H1 (cell line): ENCODE measurements at regions not wholly inside any gene's neighbourhood (a gene's known extent, or its start where the extent isn't known, plus 50 kb on each side); places are given as distances from the start of the nearest gene placed in this dataset.

ENCODE experiments used
- CTCF ChIA-PET: fragments of 300-600 bp; sonication (Branson Sonifier 250); formaldehyde crosslinking; loops from one replicate; lab custom pipeline; 2021; ENCODE audit not compliant: partially characterized antibody; lab: Charles Lee
- POLR2A ChIA-PET: fragments of 300-600 bp; sonication (Branson Sonifier 250); formaldehyde crosslinking; loops from one replicate; lab custom pipeline; 2021; ENCODE audit warnings: inconsistent platforms; ENCODE audit not compliant: partially characterized antibody; lab: Charles Lee
- DNase-seq, 2 experiments: peaks; one replicate each; pipeline versions ENCODE4 v3.0.0 to v3.0.0-alpha.2; 2010 to 2022; ENCODE audit warnings: low spot score in 2 of 2, low read depth in 1 of 2, mixed read lengths in 1 of 2
- FAIRE-seq: peaks from 2 replicates; lab custom pipeline; 2011; peaks lifted over from hg19 to GRCh38; lab: Jason Lieb, UNC
- H2AFZ ChIP-seq: 2 replicates; pipeline ENCODE4 v1.8.1; 2012; ENCODE audit warnings: low read length, inconsistent platforms
- H2AK5ac ChIP-seq: 2 replicates; pipeline ENCODE4 v1.6.1; 2013; ENCODE audit warnings: low read depth, low read length
- H2BK120ac ChIP-seq: replicated peaks from 2 replicates; pipeline ENCODE3; 2013; ENCODE audit warnings: low read depth, low read length, inconsistent platforms
- H2BK12ac ChIP-seq: 2 replicates; pipeline ENCODE4 v1.6.1; 2013; ENCODE audit warnings: low read depth, low read length
- H2BK15ac ChIP-seq: 2 replicates; pipeline ENCODE4 v1.6.1; 2013; ENCODE audit warnings: low read length
- H2BK20ac ChIP-seq: 2 replicates; pipeline ENCODE4 v1.6.1; 2013; ENCODE audit warnings: low read length
- H2BK5ac ChIP-seq: 2 replicates; pipeline ENCODE4 v1.6.1; 2013; ENCODE audit warnings: low read depth, low read length
- H3K14ac ChIP-seq: 2 replicates; pipeline ENCODE4 v1.6.1; 2013; ENCODE audit warnings: inconsistent platforms; ENCODE audit not compliant: insufficient read length
- H3K18ac ChIP-seq: 2 replicates; pipeline ENCODE4 v1.6.1; 2013; ENCODE audit warnings: low read length; ENCODE audit errors: extremely low read depth
- H3K23ac ChIP-seq: 2 replicates; pipeline ENCODE4 v1.6.1; 2013; ENCODE audit warnings: inconsistent platforms; ENCODE audit not compliant: insufficient read length
- H3K23me2 ChIP-seq: 2 replicates; pipeline ENCODE4 v1.6.1; 2013; ENCODE audit warnings: low read depth, low read length
- H3K27ac ChIP-seq: 2 replicates; pipeline ENCODE4 v1.6.1; 2011; ENCODE audit warnings: low read depth, low read length, inconsistent platforms
- H3K27me3 ChIP-seq, 4 experiments: replicated peaks in 1 of 4; 1 replicate in 1 of 4; 2 replicates in 3 of 4; pipeline versions ENCODE4 v1.6.1 to v1.8.1; 2011 to 2013; ENCODE audit warnings: low read length in 3 of 4, mild to moderate bottlenecking in 3 of 4, inconsistent platforms in 2 of 4, mixed read lengths in 2 of 4, moderate library complexity in 1 of 4; ENCODE audit not compliant: control insufficient read depth in 3 of 4, insufficient read depth in 3 of 4; ENCODE audit errors: extremely low read depth in 1 of 4
- H3K36me3 ChIP-seq, 4 experiments: 2 replicates each; pipeline versions ENCODE4 v1.6.1 to v1.8.1; 2011 to 2013; ENCODE audit warnings: mild to moderate bottlenecking in 4 of 4, low read length in 3 of 4, moderate library complexity in 2 of 4, control low read depth in 1 of 4, inconsistent platforms in 1 of 4; ENCODE audit not compliant: insufficient read depth in 4 of 4, control insufficient read depth in 2 of 4
- H3K4ac ChIP-seq: replicated peaks from 2 replicates; pipeline ENCODE3; 2013; ENCODE audit warnings: low read length, low read depth, mixed read lengths, inconsistent platforms; ENCODE audit not compliant: insufficient read length
- H3K4me1 ChIP-seq, 4 experiments: replicated peaks in 1 of 4; 1 replicate in 1 of 4; 2 replicates in 3 of 4; pipeline versions ENCODE4 v1.6.1 to v1.8.1; 2011 to 2013; ENCODE audit warnings: low read length in 3 of 4, inconsistent platforms in 2 of 4, mixed read lengths in 1 of 4; ENCODE audit not compliant: insufficient read depth in 4 of 4, control insufficient read depth in 3 of 4
- H3K4me2 ChIP-seq, 2 experiments: 2 replicates each; pipeline versions ENCODE4 v1.6.1 to v1.8.1; 2011 to 2013; ENCODE audit warnings: low read depth in 2 of 2, low read length in 2 of 2, control low read depth in 1 of 2, inconsistent platforms in 1 of 2, mild to moderate bottlenecking in 1 of 2; ENCODE audit not compliant: insufficient read depth in 1 of 2
- H3K4me3 ChIP-seq, 4 experiments: fragments of 200-600, 300-600 bp in 1 of 4; sonication (generic), shearing (Covaris generic), sonication (Bioruptor Twin) in 1 of 4; 2 replicates each; pipeline versions ENCODE4 v1.5.1 to v1.8.1; 2011 to 2016; ENCODE audit warnings: low read length in 4 of 4, low read depth in 3 of 4, control low read depth in 2 of 4, inconsistent platforms in 2 of 4, mild to moderate bottlenecking in 2 of 4, mixed read lengths in 1 of 4, moderate library complexity in 1 of 4; ENCODE audit not compliant: insufficient read depth in 2 of 4; ENCODE audit errors: extremely low read depth in 1 of 4
- H3K56ac ChIP-seq: replicated peaks from 2 replicates; pipeline ENCODE3; 2013; ENCODE audit warnings: low read depth, mild to moderate bottlenecking, mixed read lengths, low read length, inconsistent platforms; ENCODE audit not compliant: insufficient read length
- H3K79me1 ChIP-seq: 2 replicates; pipeline ENCODE4 v1.6.1; 2013; ENCODE audit warnings: low read depth, low read length, control low read depth
- H3K79me2 ChIP-seq, 2 experiments: 2 replicates each; pipeline versions ENCODE4 v1.6.1 to v1.8.1; 2012 to 2013; ENCODE audit warnings: low read length in 2 of 2, mild to moderate bottlenecking in 2 of 2, inconsistent platforms in 1 of 2; ENCODE audit not compliant: insufficient read depth in 2 of 2, control insufficient read depth in 1 of 2
- H3K9ac ChIP-seq, 4 experiments: replicated peaks in 1 of 4; 1 replicate in 1 of 4; 2 replicates in 3 of 4; pipeline versions ENCODE4 v1.6.1 to v1.8.1; 2011 to 2013; ENCODE audit warnings: low read depth in 3 of 4, low read length in 3 of 4, control low read depth in 2 of 4, mild to moderate bottlenecking in 2 of 4, moderate library complexity in 2 of 4, inconsistent platforms in 1 of 4; ENCODE audit errors: extremely low read depth in 1 of 4
- H3K9me3 ChIP-seq, 2 experiments: 2 replicates each; pipeline versions ENCODE4 v1.6.1 to v1.8.1; 2012 to 2013; ENCODE audit warnings: mild to moderate bottlenecking in 2 of 2, moderate library complexity in 2 of 2, control low read depth in 1 of 2, inconsistent platforms in 1 of 2, low read depth in 1 of 2, low read length in 1 of 2, mixed read lengths in 1 of 2; ENCODE audit not compliant: insufficient read depth in 2 of 2
- H4K20me1 ChIP-seq, 2 experiments: replicated peaks in 1 of 2; 2 replicates each; pipeline versions ENCODE3 to v1.8.1; 2011 to 2013; ENCODE audit warnings: inconsistent platforms in 2 of 2, low read length in 2 of 2, mild to moderate bottlenecking in 1 of 2; ENCODE audit not compliant: insufficient read depth in 2 of 2, control insufficient read depth in 1 of 2
- H4K5ac ChIP-seq: 2 replicates; pipeline ENCODE4 v1.6.1; 2013; ENCODE audit warnings: low read length, low read depth, mixed read lengths, inconsistent platforms; ENCODE audit not compliant: insufficient read length
- H4K8ac ChIP-seq: 2 replicates; pipeline ENCODE4 v1.8.0; 2013; ENCODE audit warnings: mild to moderate bottlenecking, moderate library complexity, low read length, inconsistent platforms; ENCODE audit not compliant: insufficient read depth; ENCODE audit errors: extremely low read depth
- H4K91ac ChIP-seq: replicated peaks from 2 replicates; pipeline ENCODE3; 2013; ENCODE audit warnings: low read length, mixed read lengths, inconsistent platforms; ENCODE audit not compliant: insufficient read length
- ATF3 ChIP-seq: IDR thresholded peaks from 2 replicates; pipeline ENCODE4 v1.6.1; 2011; ENCODE audit warnings: low read depth, mild to moderate bottlenecking, low read length; ENCODE audit not compliant: insufficient read depth
- JUN ChIP-seq: IDR thresholded peaks from 2 replicates; pipeline ENCODE4 v1.6.1; 2011; ENCODE audit warnings: low read depth, mild to moderate bottlenecking, improper control_type of control experiment, low read length
- SAP30 ChIP-seq: fragments of 300-600 bp; sonication (generic); IDR thresholded peaks from 2 replicates; pipeline ENCODE4 v1.7.1; 2012; ENCODE audit warnings: low read length, moderate library complexity, mild to moderate bottlenecking, inconsistent platforms; ENCODE audit not compliant: insufficient read depth, insufficient replicate concordance
- TEAD4 ChIP-seq: IDR thresholded peaks from 2 replicates; pipeline ENCODE4 v1.6.1; 2012; ENCODE audit warnings: low read depth, low read length, inconsistent platforms, mixed read lengths
- WGBS, 2 experiments: shearing (Covaris generic) in 1 of 2; methylation state at CpG; one replicate each; pipeline versions ENCODE4 v1.1.6 to v1.1.7; 2013 to 2015; ENCODE audit warnings: low lambda C conversion rate in 2 of 2, mixed read lengths in 2 of 2, inconsistent platforms in 1 of 2, low coverage in 1 of 2, missing lambda C conversion rate in 1 of 2; ENCODE audit not compliant: insufficient replicate concordance in 2 of 2, insufficient coverage in 1 of 2, insufficient read length in 1 of 2; ENCODE audit errors: extremely low coverage in 1 of 2, missing lambda C conversion rate in 1 of 2; 5-methylcytosine and 5-hydroxymethylcytosine counted together

GRCh38 chr11:93249459-93250220 is 51.8 kb upstream of the SLC36A4 start:
- Histone ChIP-seq H2BK15ac (no peak overlapping the region), H3K9me3 (no peaks in the 10 kb centered on the region), H3K23ac (no peak overlapping the region), H3K4me1 (no peaks in the 10 kb centered on the region), H3K14ac (no peak overlapping the region), H3K23me2 (no peaks in the 10 kb centered on the region), H2BK5ac (no peak overlapping the region), H3K4me3 (no peak overlapping the region), H3K79me2 (no peaks in the 10 kb centered on the region), H2BK120ac (no peak overlapping the region), H4K8ac (no peak overlapping the region), H4K91ac (no peak overlapping the region), H2BK12ac (no peak overlapping the region), H3K79me1 (no peaks in the 10 kb centered on the region), H4K5ac (no peak overlapping the region), H2AK5ac (no peak overlapping the region), H3K18ac (no peak overlapping the region), H3K56ac (no peak overlapping the region), H3K4me2 (no peak overlapping the region), H3K27me3 (peaks cover 0 to 1% (median 0%) of the 10 kb centered on the region in 4 experiments; a peak in 1 of 7 replicates), H4K20me1 (no peaks in the 10 kb centered on the region), H2AFZ (no peak overlapping the region), H3K27ac (no peak overlapping the region), H3K36me3 (no peaks in the 10 kb centered on the region), H2BK20ac (no peak overlapping the region), H3K9ac (no peak overlapping the region), H3K4ac (no peak overlapping the region)
- CTCF ChIA-PET: interaction anchor here (0.6 to 2.2 kb wide), 11 partner anchors 8 to 406 kb away, joined by 3 to 12 read pairs (median 4); no protein-coding TSS in a partner anchor
- FAIRE-seq: no peak
- TF ChIP-seq ATF3 (no peak), JUN (no peak), TEAD4 (no peak), SAP30 (no peak)
- DNase-seq: no peak
- POLR2A ChIA-PET: no interaction called here
- WGBS, 2 experiments: 81% methylated on average over 7 of the region's 7 CpGs; no CpG with 5 or more reads in 1 of the 2 experiments
